ENCODE measurements at regions not wholly inside any gene's neighbourhood (a gene's known extent, or its start where the extent isn't known, plus 50 kb on each side); places are given as distances from the start of the nearest gene placed in this dataset.
A peak's percentile ranks its signal among the peaks of the same experiment; 100 is the strongest.
"Not testable (repeated sequence)": the region's sequence is repeated elsewhere in the genome, so short reads cannot be mapped to it uniquely, and the experiment has no call there.

- H3K27ac Mint-ChIP-seq, H3K27me3 Mint-ChIP-seq, H3K9me3 Mint-ChIP-seq, H3K4me1 Mint-ChIP-seq, H3K4me3 Mint-ChIP-seq, ATAC-seq, H3K36me3 Mint-ChIP-seq: not testable (repeated sequence)
Measured at GRCh38 chr4:164100741-164101365, 606.4 kb downstream of the TMA16 start.

DNA sequence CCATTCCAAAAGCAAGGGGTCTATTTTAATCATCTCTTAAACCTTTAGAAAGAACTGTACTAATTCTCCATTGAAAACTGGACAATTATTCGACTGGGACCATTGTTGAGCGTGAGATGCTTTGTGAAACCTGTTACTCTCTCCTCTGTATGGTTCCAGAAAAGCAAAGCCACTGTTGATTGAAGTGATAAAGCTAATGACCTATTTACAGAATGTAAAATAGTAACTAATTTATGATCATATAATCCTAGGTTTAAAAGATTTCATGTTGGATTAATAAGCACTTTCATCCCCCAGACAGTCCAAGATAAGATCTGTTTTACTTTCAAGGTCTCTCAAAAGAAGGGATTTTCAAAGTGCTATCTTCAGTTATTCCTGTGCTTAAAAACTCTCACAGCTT lies 614.5 kb downstream of the TMA16 start:
- H3K4me1 Mint-ChIP-seq: no peaks in the 10 kb centered on the region
- no peaks in the 10 kb centered on the region for H3K27me3 Mint-ChIP-seq
- H3K4me3 Mint-ChIP-seq: no peak overlapping the region
- no peaks in the 10 kb centered on the region for H3K9me3 Mint-ChIP-seq
- H3K36me3 Mint-ChIP-seq: no peaks in the 10 kb centered on the region
- no peak for ATAC-seq
- H3K27ac Mint-ChIP-seq: no peak overlapping the region

DNA sequence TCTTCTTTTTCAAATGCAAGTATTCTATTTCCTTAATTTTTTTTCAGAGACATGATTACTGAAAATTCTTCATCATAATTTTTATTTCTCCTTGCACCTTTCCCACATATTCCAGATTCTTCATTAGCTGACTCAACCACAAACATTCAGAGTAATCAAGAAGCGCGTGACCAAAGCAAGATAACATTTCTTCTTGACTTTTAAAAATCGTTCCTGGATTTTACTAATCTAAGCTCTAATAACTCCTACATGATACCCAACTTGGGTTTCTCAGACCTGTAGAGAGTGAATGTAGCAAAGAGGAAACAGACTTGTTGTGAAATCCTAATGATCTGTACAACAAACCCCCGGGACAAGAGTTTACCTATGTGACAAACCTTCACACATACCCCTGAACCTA lies 615.0 kb downstream of the TMA16 start:
- H3K4me3 Mint-ChIP-seq: no peak overlapping the region
- no peak for ATAC-seq
- H3K4me1 Mint-ChIP-seq: no peaks in the 10 kb centered on the region
- no peak overlapping the region for H3K27ac Mint-ChIP-seq
- no peaks in the 10 kb centered on the region for H3K9me3 Mint-ChIP-seq
- H3K27me3 Mint-ChIP-seq: no peaks in the 10 kb centered on the region
- no peaks in the 10 kb centered on the region for H3K36me3 Mint-ChIP-seq

- Mint-ChIP-seq H3K4me3 (no peak overlapping the region), H3K27ac (no peak overlapping the region), H3K36me3 (no peaks in the 10 kb centered on the region), H3K27me3 (no peaks in the 10 kb centered on the region), H3K4me1 (no peaks in the 10 kb centered on the region), H3K9me3 (no peaks in the 10 kb centered on the region)
- ATAC-seq: no peak
Measured at GRCh38 chr4:164115236-164115635, 620.7 kb downstream of the TMA16 start.

DNA sequence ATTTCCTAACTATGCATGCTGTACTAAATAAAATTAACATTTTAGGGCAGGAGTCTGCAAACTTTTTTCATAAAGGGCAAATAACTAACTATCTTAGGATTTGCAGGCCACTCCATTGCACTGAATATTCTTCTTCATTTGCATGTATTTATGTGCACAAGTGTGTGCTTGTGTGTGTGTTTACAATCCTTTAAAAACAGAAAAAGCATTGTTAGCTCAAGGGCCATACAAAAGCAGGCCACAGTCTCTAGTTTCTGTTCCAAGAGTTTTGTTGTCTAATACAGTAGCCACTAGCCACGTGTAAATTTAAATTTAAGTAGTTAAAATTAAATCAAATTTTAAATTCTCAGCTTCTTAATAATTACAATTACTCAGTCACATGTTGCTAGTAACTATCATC lies 621.8 kb downstream of the TMA16 start:
- H3K27ac Mint-ChIP-seq: no peak overlapping the region
- no peak overlapping the region for H3K4me3 Mint-ChIP-seq
- ATAC-seq: no peak
- no peaks in the 10 kb centered on the region for H3K9me3 Mint-ChIP-seq
- H3K36me3 Mint-ChIP-seq: no peaks in the 10 kb centered on the region
- H3K4me1 Mint-ChIP-seq: no peaks in the 10 kb centered on the region
- H3K27me3 Mint-ChIP-seq: no peaks in the 10 kb centered on the region

DNA sequence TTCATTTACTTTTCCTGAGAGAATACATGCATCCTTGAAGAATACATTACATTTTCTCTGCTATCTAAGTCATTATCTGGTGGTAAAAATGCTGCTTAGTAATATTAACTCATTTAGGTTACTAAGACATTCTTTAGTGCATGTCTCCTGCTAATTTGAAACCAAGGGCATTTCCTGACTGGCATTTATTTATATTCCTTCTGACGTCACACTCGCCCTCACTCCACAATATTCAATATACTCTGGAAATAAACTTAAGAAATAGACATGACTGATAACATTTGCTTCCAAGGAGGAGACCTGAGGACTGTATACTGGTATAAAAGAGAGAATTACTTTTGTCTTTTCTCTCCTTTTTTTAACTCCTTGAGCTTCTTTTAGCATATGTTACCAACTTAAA lies 619.5 kb upstream of the SMIM31 start:
- no peaks in the 10 kb centered on the region for H3K4me1 Mint-ChIP-seq
- H3K36me3 Mint-ChIP-seq: no peaks in the 10 kb centered on the region
- ATAC-seq: no peak
- H3K9me3 Mint-ChIP-seq: no peaks in the 10 kb centered on the region
- H3K4me3 Mint-ChIP-seq: no peak overlapping the region
- no peak overlapping the region for H3K27ac Mint-ChIP-seq
- no peaks in the 10 kb centered on the region for H3K27me3 Mint-ChIP-seq

- Mint-ChIP-seq H3K4me3 (no peak overlapping the region), H3K27ac (no peak overlapping the region), H3K4me1 (no peaks in the 10 kb centered on the region), H3K27me3 (no peaks in the 10 kb centered on the region), H3K9me3 (peaks cover 5% of the 10 kb centered on the region), H3K36me3 (no peaks in the 10 kb centered on the region)
- peak; percentile 50 for ATAC-seq
Measured at GRCh38 chr4:164136180-164136616, 617.7 kb upstream of the SMIM31 start.

DNA sequence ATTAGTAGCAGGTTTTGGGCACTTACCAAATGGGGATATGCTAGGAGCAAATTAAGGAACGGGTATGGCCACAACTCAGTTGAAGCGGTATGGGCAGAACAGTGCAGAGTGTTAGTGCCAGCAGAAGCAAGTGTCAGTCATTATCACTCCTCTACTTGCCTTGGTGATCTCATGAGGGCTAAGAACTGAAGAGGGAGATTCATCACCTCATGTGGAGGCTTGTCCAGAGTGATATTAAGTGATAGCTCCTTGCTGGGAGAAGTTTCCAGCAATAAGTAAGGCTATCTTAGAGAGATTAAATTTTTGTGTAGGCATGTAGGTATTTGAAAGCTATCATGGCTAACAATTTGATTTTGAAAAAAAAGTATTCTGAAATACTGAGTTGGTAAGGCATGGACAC lies 615.4 kb upstream of the SMIM31 start:
- Mint-ChIP-seq H3K27me3 (no peaks in the 10 kb centered on the region), H3K4me3 (no peak overlapping the region), H3K4me1 (no peaks in the 10 kb centered on the region), H3K36me3 (no peaks in the 10 kb centered on the region), H3K27ac (no peak overlapping the region), H3K9me3 (peaks cover 5% of the 10 kb centered on the region)
- no peak for ATAC-seq

GRCh38 chr4:164139291-164139690 lies 614.6 kb upstream of the SMIM31 start:
- H3K9me3 Mint-ChIP-seq: peaks cover 6% of the 10 kb centered on the region
- no peak overlapping the region for H3K27ac Mint-ChIP-seq
- no peak for ATAC-seq
- H3K36me3 Mint-ChIP-seq: no peaks in the 10 kb centered on the region
- H3K4me1 Mint-ChIP-seq: no peaks in the 10 kb centered on the region
- no peak overlapping the region for H3K4me3 Mint-ChIP-seq
- no peaks in the 10 kb centered on the region for H3K27me3 Mint-ChIP-seq

GRCh38 chr4:164141755-164142375 lies 612.1 kb upstream of the SMIM31 start:
- H3K4me1 Mint-ChIP-seq, ATAC-seq, H3K4me3 Mint-ChIP-seq, H3K9me3 Mint-ChIP-seq, H3K27me3 Mint-ChIP-seq, H3K27ac Mint-ChIP-seq, H3K36me3 Mint-ChIP-seq: not testable (repeated sequence)

DNA sequence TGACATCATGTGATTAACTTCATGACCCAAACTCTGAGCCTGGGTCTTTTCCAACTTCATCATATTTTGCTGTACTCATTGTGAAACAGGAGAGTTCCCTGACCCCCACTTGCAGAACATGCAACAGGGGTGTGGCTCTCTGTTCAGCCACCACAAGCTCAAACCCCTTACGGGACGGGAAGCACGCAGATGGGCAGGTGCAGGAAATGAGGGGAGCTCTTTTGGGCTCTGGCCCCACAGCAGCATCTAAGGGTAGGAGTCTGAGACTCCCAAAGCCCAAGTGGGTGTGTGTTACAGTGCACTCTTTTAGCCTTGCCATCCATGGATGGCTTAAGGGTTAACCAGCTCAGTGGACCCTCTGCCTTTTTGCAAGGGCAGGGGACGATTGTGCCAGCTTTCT lies 599.5 kb upstream of the SMIM31 start:
- no peak overlapping the region for H3K4me3 Mint-ChIP-seq
- no peaks in the 10 kb centered on the region for H3K36me3 Mint-ChIP-seq
- H3K4me1 Mint-ChIP-seq: no peaks in the 10 kb centered on the region
- H3K9me3 Mint-ChIP-seq: no peaks in the 10 kb centered on the region
- no peaks in the 10 kb centered on the region for H3K27me3 Mint-ChIP-seq
- no peak overlapping the region for H3K27ac Mint-ChIP-seq
- peak; percentile 24 for ATAC-seq

GRCh38 chr4:164169591-164169990 lies 584.3 kb upstream of the SMIM31 start:
- Mint-ChIP-seq H3K4me3 (no peak overlapping the region), H3K4me1 (no peaks in the 10 kb centered on the region), H3K36me3 (no peaks in the 10 kb centered on the region), H3K9me3 (no peaks in the 10 kb centered on the region), H3K27me3 (no peaks in the 10 kb centered on the region), H3K27ac (no peak overlapping the region)
- ATAC-seq: no peak

- H3K4me3 Mint-ChIP-seq: no peak overlapping the region
- H3K36me3 Mint-ChIP-seq: no peaks in the 10 kb centered on the region
- no peak overlapping the region for H3K27ac Mint-ChIP-seq
- H3K9me3 Mint-ChIP-seq: no peaks in the 10 kb centered on the region
- H3K27me3 Mint-ChIP-seq: no peaks in the 10 kb centered on the region
- ATAC-seq: no peak
- H3K4me1 Mint-ChIP-seq: no peaks in the 10 kb centered on the region
Measured at GRCh38 chr4:164177153-164177552, 576.8 kb upstream of the SMIM31 start.

GRCh38 chr4:164177753-164178152 lies 576.2 kb upstream of the SMIM31 start:
- H3K36me3 Mint-ChIP-seq: no peaks in the 10 kb centered on the region
- H3K27me3 Mint-ChIP-seq: no peaks in the 10 kb centered on the region
- no peaks in the 10 kb centered on the region for H3K9me3 Mint-ChIP-seq

GRCh38 chr4:164188236-164188635 lies 565.7 kb upstream of the SMIM31 start:
- H3K27me3 Mint-ChIP-seq: no peaks in the 10 kb centered on the region

More at GRCh38 chr4:164177753-164178152, 576.2 kb upstream of the SMIM31 start:
- ATAC-seq: no peak
- Mint-ChIP-seq H3K27ac (no peak overlapping the region), H3K4me1 (no peaks in the 10 kb centered on the region), H3K4me3 (no peak overlapping the region)

GRCh38 chr4:164192844-164193243 lies 561.1 kb upstream of the SMIM31 start:
- ATAC-seq: no peak
- H3K27me3 Mint-ChIP-seq: no peaks in the 10 kb centered on the region
- H3K9me3 Mint-ChIP-seq: peaks cover 4% of the 10 kb centered on the region
- no peak overlapping the region for H3K4me3 Mint-ChIP-seq
- H3K36me3 Mint-ChIP-seq: no peaks in the 10 kb centered on the region
- no peak overlapping the region for H3K27ac Mint-ChIP-seq
- no peaks in the 10 kb centered on the region for H3K4me1 Mint-ChIP-seq

More at GRCh38 chr4:164188236-164188635, 565.7 kb upstream of the SMIM31 start:
- no peak for ATAC-seq
- Mint-ChIP-seq H3K4me1 (no peaks in the 10 kb centered on the region), H3K27ac (no peak overlapping the region), H3K36me3 (no peaks in the 10 kb centered on the region), H3K9me3 (no peaks in the 10 kb centered on the region), H3K4me3 (no peak overlapping the region)

Data from stimulated activated memory B cell treated with anti-CD40 and anti-IgM and Interleukin-4, amounts not matched to agents 10 μg/mL and 1 μg/mL and 100 μg/mL, for 72 hours (primary cell).